ENCODE measurements at regions not wholly inside any gene's neighbourhood (a gene's known extent, or its start where the extent isn't known, plus 50 kb on each side); places are given as distances from the start of the nearest gene placed in this dataset.

DNA sequence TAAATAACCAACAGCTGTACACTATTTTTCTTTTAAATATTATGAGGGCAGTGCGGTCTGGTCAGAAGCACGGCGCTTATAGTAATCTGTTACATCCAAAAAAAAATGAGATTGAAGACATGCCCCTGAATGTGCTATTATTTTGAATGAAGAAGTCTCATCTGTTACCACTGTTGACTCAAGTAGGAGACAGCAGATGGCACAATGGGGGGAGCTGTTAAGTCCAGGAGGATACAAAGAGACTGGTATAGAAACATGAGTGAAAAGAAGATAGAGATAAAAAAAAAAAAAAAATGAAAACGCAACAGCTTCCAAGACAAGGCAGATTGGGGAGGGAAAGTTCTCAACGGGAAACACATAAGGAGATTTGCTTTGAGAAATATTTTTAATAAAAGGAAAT lies 425.5 kb upstream of the PKDCC start:
- Histone ChIP-seq H3K27ac (no peak overlapping the region), H3K4me1 (no peaks in the 10 kb centered on the region), H3K9me3 (no peaks in the 10 kb centered on the region), H3K4me3 (no peak overlapping the region), H3K27me3 (no peaks in the 10 kb centered on the region), H3K36me3 (no peaks in the 10 kb centered on the region)
- intact Hi-C loops (cut with DNase I; ENCODE audit: low total_unique reads) = no loop called here
- TF ChIP-seq, protein P1, sequence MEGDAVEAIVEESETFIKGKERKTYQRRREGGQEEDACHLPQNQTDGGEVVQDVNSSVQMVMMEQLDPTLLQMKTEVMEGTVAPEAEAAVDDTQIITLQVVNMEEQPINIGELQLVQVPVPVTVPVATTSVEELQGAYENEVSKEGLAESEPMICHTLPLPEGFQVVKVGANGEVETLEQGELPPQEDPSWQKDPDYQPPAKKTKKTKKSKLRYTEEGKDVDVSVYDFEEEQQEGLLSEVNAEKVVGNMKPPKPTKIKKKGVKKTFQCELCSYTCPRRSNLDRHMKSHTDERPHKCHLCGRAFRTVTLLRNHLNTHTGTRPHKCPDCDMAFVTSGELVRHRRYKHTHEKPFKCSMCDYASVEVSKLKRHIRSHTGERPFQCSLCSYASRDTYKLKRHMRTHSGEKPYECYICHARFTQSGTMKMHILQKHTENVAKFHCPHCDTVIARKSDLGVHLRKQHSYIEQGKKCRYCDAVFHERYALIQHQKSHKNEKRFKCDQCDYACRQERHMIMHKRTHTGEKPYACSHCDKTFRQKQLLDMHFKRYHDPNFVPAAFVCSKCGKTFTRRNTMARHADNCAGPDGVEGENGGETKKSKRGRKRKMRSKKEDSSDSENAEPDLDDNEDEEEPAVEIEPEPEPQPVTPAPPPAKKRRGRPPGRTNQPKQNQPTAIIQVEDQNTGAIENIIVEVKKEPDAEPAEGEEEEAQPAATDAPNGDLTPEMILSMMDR (IDR thresholded peaks at IDR 0.05) = no peak
- no peak for TF ChIP-seq POLR2A (IDR thresholded peaks at IDR 0.05)
- no peak for DNase-seq

DNA sequence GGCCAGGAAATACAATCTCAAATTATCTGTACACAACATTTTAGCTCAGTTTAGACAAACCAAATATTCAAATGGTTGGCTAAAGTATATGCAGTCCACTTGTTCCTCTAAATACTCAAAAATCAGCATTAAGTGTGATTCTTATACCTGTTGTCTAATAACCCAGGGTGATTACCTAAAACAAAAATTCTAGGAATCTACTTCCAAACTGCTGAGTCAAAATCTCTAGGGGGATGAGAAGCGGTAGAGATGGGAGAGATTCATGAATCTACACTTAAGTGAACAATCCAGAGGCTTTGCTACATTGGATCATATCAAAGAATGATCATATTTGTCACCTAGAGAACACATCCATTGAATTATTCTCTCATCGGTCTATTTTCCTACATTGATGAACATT lies 420.9 kb upstream of the PKDCC start:
- TF ChIP-seq POLR2A (IDR thresholded peaks at IDR 0.05) = no peak
- TF ChIP-seq, protein P1 (IDR thresholded peaks at IDR 0.05) = no peak
- intact Hi-C loops (cut with DNase I; ENCODE audit: low total_unique reads) = no loop called here
- H3K4me1 ChIP-seq = no peaks in the 10 kb centered on the region
- no peaks in the 10 kb centered on the region for H3K27me3 ChIP-seq
- H3K9me3 ChIP-seq = no peaks in the 10 kb centered on the region
- no peak overlapping the region for H3K4me3 ChIP-seq
- no peak for DNase-seq
- H3K36me3 ChIP-seq = no peaks in the 10 kb centered on the region
- no peak overlapping the region for H3K27ac ChIP-seq

DNA sequence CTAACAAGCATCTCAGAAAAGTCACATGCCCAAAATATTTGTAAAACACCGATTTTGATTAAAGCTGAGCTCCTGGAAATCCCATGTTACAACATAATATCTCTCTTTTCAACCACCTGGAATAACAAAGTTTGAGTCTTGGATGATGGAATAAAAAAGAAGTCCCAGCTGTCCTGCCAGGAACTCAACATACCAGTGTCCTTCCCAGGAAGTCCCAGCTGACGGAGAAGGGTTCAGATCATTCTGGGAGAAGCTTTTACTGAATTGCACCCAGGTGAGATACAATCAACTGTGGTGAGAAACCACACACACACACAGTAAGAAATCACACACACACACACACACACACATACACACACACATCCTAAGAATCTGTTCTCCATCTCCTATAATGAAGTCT lies 413.1 kb upstream of the PKDCC start:
- no peak for TF ChIP-seq POLR2A (IDR thresholded peaks at IDR 0.05)
- TF ChIP-seq, protein P1 (IDR thresholded peaks at IDR 0.05) = no peak
- Histone ChIP-seq H3K36me3 (no peaks in the 10 kb centered on the region), H3K4me3 (no peak overlapping the region), H3K9me3 (no peaks in the 10 kb centered on the region), H3K27ac (no peak overlapping the region), H3K4me1 (no peaks in the 10 kb centered on the region), H3K27me3 (no peaks in the 10 kb centered on the region)
- intact Hi-C loops (cut with DNase I; ENCODE audit: low total_unique reads) = no loop called here
- no peak for DNase-seq

DNA sequence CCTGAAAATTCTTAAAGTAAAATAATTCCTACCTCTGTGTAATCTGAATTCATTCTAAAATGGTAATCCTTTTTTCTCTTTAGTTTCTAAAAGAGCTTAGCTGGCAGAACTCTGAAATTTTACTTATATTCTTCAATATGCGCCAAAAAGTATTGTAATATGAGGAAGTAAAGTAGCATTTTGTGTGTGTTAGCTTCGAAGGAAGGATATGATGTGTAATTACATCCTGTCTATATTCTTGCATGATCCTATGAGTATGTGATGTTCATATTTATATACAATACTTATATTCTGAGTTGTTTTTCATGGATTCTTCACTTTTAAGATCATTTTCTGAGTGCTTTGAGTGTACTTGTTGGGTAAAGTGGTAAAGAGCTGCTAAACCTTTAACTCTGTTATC lies 402.9 kb upstream of the PKDCC start:
- H3K4me3 ChIP-seq = no peak overlapping the region
- intact Hi-C loops (cut with DNase I; ENCODE audit: low total_unique reads) = no loop called here
- no peaks in the 10 kb centered on the region for H3K4me1 ChIP-seq
- H3K36me3 ChIP-seq = no peaks in the 10 kb centered on the region
- no peaks in the 10 kb centered on the region for H3K9me3 ChIP-seq
- TF ChIP-seq, protein P1 (IDR thresholded peaks at IDR 0.05) = no peak
- no peak for TF ChIP-seq POLR2A (IDR thresholded peaks at IDR 0.05)
- H3K27me3 ChIP-seq = no peaks in the 10 kb centered on the region
- H3K27ac ChIP-seq = no peak overlapping the region
- DNase-seq = no peak

- TF ChIP-seq POLR2A (IDR thresholded peaks at IDR 0.05) = no peak
- TF ChIP-seq, protein P1 (IDR thresholded peaks at IDR 0.05) = no peak
- no peak overlapping the region for H3K4me3 ChIP-seq
- no peaks in the 10 kb centered on the region for H3K9me3 ChIP-seq
- DNase-seq = no peak
- H3K27ac ChIP-seq = no peak overlapping the region
- H3K27me3 ChIP-seq = no peaks in the 10 kb centered on the region
- H3K36me3 ChIP-seq = no peaks in the 10 kb centered on the region
- no peaks in the 10 kb centered on the region for H3K4me1 ChIP-seq
- intact Hi-C loops (cut with DNase I; ENCODE audit: low total_unique reads) = no loop called here
Measured at GRCh38 chr2:41647468-41648050, 400.3 kb upstream of the PKDCC start.

Measured in uterus (tissue), 3 donors.